ENCODE measurements at regions not wholly inside any gene's neighbourhood (a gene's known extent, or its start where the extent isn't known, plus 50 kb on each side); places are given as distances from the start of the nearest gene placed in this dataset.

GRCh38 chr2:83874712-83875430 is 584.2 kb downstream of the SUCLG1 start:
- H3K27ac Mint-ChIP-seq, result no peak overlapping the region
- DNase-seq, result no peak
- H3K9me3 Mint-ChIP-seq (ENCODE audit: insufficient read depth), result peaks cover 23% of the 10 kb centered on the region
- no peak for ATAC-seq
- no peaks in the 10 kb centered on the region for H3K27me3 Mint-ChIP-seq (ENCODE audit: low read depth)
- POLR2A ChIA-PET, result no interaction called here
- H3K36me3 Mint-ChIP-seq (ENCODE audit: low read depth), result no peaks in the 10 kb centered on the region
- CTCF ChIA-PET, result no interaction called here
- no peak overlapping the region for H3K4me3 Mint-ChIP-seq
- no peaks in the 10 kb centered on the region for H3K4me1 Mint-ChIP-seq (ENCODE audit: low read depth)

GRCh38 chr2:83874066-83874465 is 585.0 kb downstream of the SUCLG1 start:
- ChIA-PET POLR2A (no interaction called here), CTCF (no interaction called here)
- H3K4me1 Mint-ChIP-seq (ENCODE audit: low read depth), result no peaks in the 10 kb centered on the region
- DNase-seq (no peak), ATAC-seq (no peak)
- no peaks in the 10 kb centered on the region for H3K36me3 Mint-ChIP-seq (ENCODE audit: low read depth)
- H3K27ac Mint-ChIP-seq, result no peak overlapping the region
- H3K4me3 Mint-ChIP-seq, result no peak overlapping the region
- no peaks in the 10 kb centered on the region for H3K27me3 Mint-ChIP-seq (ENCODE audit: low read depth)
- peaks cover 23% of the 10 kb centered on the region for H3K9me3 Mint-ChIP-seq (ENCODE audit: insufficient read depth)

- Mint-ChIP-seq H3K4me3 (no peak overlapping the region), H3K4me1 (ENCODE audit: low read depth) (no peaks in the 10 kb centered on the region), H3K9me3 (ENCODE audit: insufficient read depth) (peaks cover 17% of the 10 kb centered on the region), H3K36me3 (ENCODE audit: low read depth) (no peaks in the 10 kb centered on the region), H3K27ac (no peak overlapping the region), H3K27me3 (ENCODE audit: low read depth) (no peaks in the 10 kb centered on the region)
- CTCF ChIA-PET, result no interaction called here
- no peak for DNase-seq
- ATAC-seq, result no peak
- POLR2A ChIA-PET, result no interaction called here
These were observed 586.0 kb downstream of the SUCLG1 start for GRCh38 chr2:83873110-83873509.

- Mint-ChIP-seq H3K9me3 (ENCODE audit: insufficient read depth) (no peaks in the 10 kb centered on the region), H3K36me3 (ENCODE audit: low read depth) (no peaks in the 10 kb centered on the region), H3K27ac (no peak overlapping the region), H3K27me3 (ENCODE audit: low read depth) (no peaks in the 10 kb centered on the region), H3K4me3 (no peak overlapping the region), H3K4me1 (ENCODE audit: low read depth) (no peaks in the 10 kb centered on the region)
- CTCF ChIA-PET, result no interaction called here
- ATAC-seq, result no peak
- POLR2A ChIA-PET, result no interaction called here
- DNase-seq, result no peak
These were observed 592.9 kb downstream of the SUCLG1 start for GRCh38 chr2:83866211-83866610.

- DNase-seq, result no peak
- ChIA-PET CTCF (no interaction called here), POLR2A (no interaction called here)
- Mint-ChIP-seq H3K36me3 (ENCODE audit: low read depth) (no peaks in the 10 kb centered on the region), H3K27ac (no peak overlapping the region), H3K27me3 (ENCODE audit: low read depth) (no peaks in the 10 kb centered on the region), H3K4me1 (ENCODE audit: low read depth) (no peaks in the 10 kb centered on the region), H3K4me3 (no peak overlapping the region), H3K9me3 (ENCODE audit: insufficient read depth) (no peaks in the 10 kb centered on the region)
- ATAC-seq, result no peak
These were observed 596.5 kb downstream of the SUCLG1 start for GRCh38 chr2:83862600-83862999.

GRCh38 chr2:83860320-83860719 is 598.8 kb downstream of the SUCLG1 start:
- ChIA-PET CTCF (no interaction called here), POLR2A (no interaction called here)
- ATAC-seq, result no peak
- Mint-ChIP-seq H3K27me3 (ENCODE audit: low read depth) (no peaks in the 10 kb centered on the region), H3K4me1 (ENCODE audit: low read depth) (no peaks in the 10 kb centered on the region), H3K36me3 (ENCODE audit: low read depth) (no peaks in the 10 kb centered on the region), H3K4me3 (no peak overlapping the region), H3K27ac (no peak overlapping the region), H3K9me3 (ENCODE audit: insufficient read depth) (no peaks in the 10 kb centered on the region)
- no peak for DNase-seq

GRCh38 chr2:83859553-83859952 is 599.5 kb downstream of the SUCLG1 start:
- DNase-seq (no peak), ATAC-seq (no peak)
- ChIA-PET POLR2A (no interaction called here), CTCF (no interaction called here)
- Mint-ChIP-seq H3K27me3 (ENCODE audit: low read depth) (no peaks in the 10 kb centered on the region), H3K9me3 (ENCODE audit: insufficient read depth) (no peaks in the 10 kb centered on the region), H3K4me3 (no peak overlapping the region), H3K4me1 (ENCODE audit: low read depth) (no peaks in the 10 kb centered on the region), H3K36me3 (ENCODE audit: low read depth) (no peaks in the 10 kb centered on the region), H3K27ac (no peak overlapping the region)

GRCh38 chr2:83851066-83851465 is 608.0 kb downstream of the SUCLG1 start:
- ChIA-PET CTCF (no interaction called here), POLR2A (no interaction called here)
- no peaks in the 10 kb centered on the region for H3K4me1 Mint-ChIP-seq (ENCODE audit: low read depth)
- H3K36me3 Mint-ChIP-seq (ENCODE audit: low read depth), result no peaks in the 10 kb centered on the region
- H3K27ac Mint-ChIP-seq, result no peak overlapping the region
- DNase-seq (no peak), ATAC-seq (no peak)
- peaks cover 5% of the 10 kb centered on the region for H3K9me3 Mint-ChIP-seq (ENCODE audit: insufficient read depth)
- no peak overlapping the region for H3K4me3 Mint-ChIP-seq
- H3K27me3 Mint-ChIP-seq (ENCODE audit: low read depth), result no peaks in the 10 kb centered on the region

GRCh38 chr2:83850071-83850725 is 608.9 kb downstream of the SUCLG1 start:
- Mint-ChIP-seq H3K27me3 (ENCODE audit: low read depth) (no peaks in the 10 kb centered on the region), H3K4me1 (ENCODE audit: low read depth) (no peaks in the 10 kb centered on the region), H3K27ac (no peak overlapping the region), H3K9me3 (ENCODE audit: insufficient read depth) (peaks cover 5% of the 10 kb centered on the region), H3K4me3 (no peak overlapping the region), H3K36me3 (ENCODE audit: low read depth) (no peaks in the 10 kb centered on the region)
- ChIA-PET POLR2A (no interaction called here), CTCF (no interaction called here)
- ATAC-seq, result no peak
- DNase-seq, result no peak

- no peaks in the 10 kb centered on the region for H3K36me3 Mint-ChIP-seq (ENCODE audit: low read depth)
- no peak overlapping the region for H3K4me3 Mint-ChIP-seq
- CTCF ChIA-PET, result no interaction called here
- H3K27me3 Mint-ChIP-seq (ENCODE audit: low read depth), result no peaks in the 10 kb centered on the region
- H3K4me1 Mint-ChIP-seq (ENCODE audit: low read depth), result no peaks in the 10 kb centered on the region
- POLR2A ChIA-PET, result no interaction called here
- no peaks in the 10 kb centered on the region for H3K9me3 Mint-ChIP-seq (ENCODE audit: insufficient read depth)
- no peak for DNase-seq
- ATAC-seq, result no peak
- no peak overlapping the region for H3K27ac Mint-ChIP-seq
These were observed 614.6 kb downstream of the SUCLG1 start for GRCh38 chr2:83844490-83844889.

- Mint-ChIP-seq H3K9me3 (ENCODE audit: insufficient read depth) (no peaks in the 10 kb centered on the region), H3K27ac (no peak overlapping the region), H3K4me1 (ENCODE audit: low read depth) (no peaks in the 10 kb centered on the region), H3K27me3 (ENCODE audit: low read depth) (no peaks in the 10 kb centered on the region), H3K4me3 (no peak overlapping the region), H3K36me3 (ENCODE audit: low read depth) (no peaks in the 10 kb centered on the region)
- ChIA-PET CTCF (no interaction called here), POLR2A (no interaction called here)
- ATAC-seq (no peak), DNase-seq (no peak)
These were observed 616.7 kb downstream of the SUCLG1 start for GRCh38 chr2:83842421-83842820.

- CTCF ChIA-PET, result no interaction called here
- Mint-ChIP-seq H3K4me3 (no peak overlapping the region), H3K4me1 (ENCODE audit: low read depth) (no peaks in the 10 kb centered on the region), H3K27ac (no peak overlapping the region), H3K9me3 (ENCODE audit: insufficient read depth) (no peaks in the 10 kb centered on the region), H3K36me3 (ENCODE audit: low read depth) (no peaks in the 10 kb centered on the region), H3K27me3 (ENCODE audit: low read depth) (no peaks in the 10 kb centered on the region)
- ATAC-seq (no peak), DNase-seq (no peak)
- POLR2A ChIA-PET, result no interaction called here
These were observed 621.3 kb downstream of the SUCLG1 start for GRCh38 chr2:83837823-83838222.

- no peaks in the 10 kb centered on the region for H3K27me3 Mint-ChIP-seq (ENCODE audit: low read depth)
- DNase-seq (no peak), ATAC-seq (no peak)
- H3K9me3 Mint-ChIP-seq (ENCODE audit: insufficient read depth), result no peaks in the 10 kb centered on the region
- no peak overlapping the region for H3K4me3 Mint-ChIP-seq
- H3K27ac Mint-ChIP-seq, result no peak overlapping the region
- ChIA-PET POLR2A (no interaction called here), CTCF (no interaction called here)
- no peaks in the 10 kb centered on the region for H3K4me1 Mint-ChIP-seq (ENCODE audit: low read depth)
- no peaks in the 10 kb centered on the region for H3K36me3 Mint-ChIP-seq (ENCODE audit: low read depth)
These were observed 631.5 kb downstream of the SUCLG1 start for GRCh38 chr2:83827618-83828017.

Measured in activated CD8-positive, alpha-beta T cell treated with anti-CD3 and anti-CD28 coated beads, Interleukin-2, amount 10 ng/mL, durations not matched to agents 7 days and 5 days (primary cell).